Peyer's patch (tissue), 4 donors: ENCODE measurements at regions not wholly inside any gene's neighbourhood (a gene's known extent, or its start where the extent isn't known, plus 50 kb on each side); places are given as distances from the start of the nearest gene placed in this dataset.

Experiments used
- DNase-seq, 3 donors: peaks; one replicate each; pipeline ENCODE4 v3.0.0-alpha.2; 2017 to 2019
- H3K27ac ChIP-seq, 4 donors: fragments of 200-600 bp; sonication (generic); one replicate each; pipeline ENCODE4 v1.5.1; 2016 to 2019
- H3K27me3 ChIP-seq, 2 donors: fragments of 200-600 bp; sonication (generic); one replicate each; pipeline ENCODE4 v1.5.1; 2019
- H3K36me3 ChIP-seq, 3 donors: fragments of 200-600 bp; sonication (generic); one replicate each; pipeline ENCODE4 v1.5.1; 2016 to 2019
- H3K4me1 ChIP-seq, 4 donors: fragments of 200-600 bp; sonication (generic); one replicate each; pipeline ENCODE4 v1.5.1; 2016 to 2019
- H3K4me3 ChIP-seq, 4 donors: fragments of 200-600 bp; sonication (generic); 1 replicate in 3 of 4; 2 replicates in 1 of 4; pipeline ENCODE4 v1.5.1; 2016 to 2019; ENCODE audit warnings: mild to moderate bottlenecking in 1 of 4
- H3K9me3 ChIP-seq, 4 donors: fragments of 200-600 bp; sonication (generic); one replicate each; pipeline ENCODE4 v1.5.1; 2016 to 2019; ENCODE audit warnings: mild to moderate bottlenecking in 1 of 4
- POLR2A ChIP-seq, 2 donors: fragments of 450-650 bp; IDR thresholded peaks; one replicate each; pipeline ENCODE4 v1.5.1; 2017; ENCODE audit warnings: antibody characterized with exemption in 2 of 2, mild to moderate bottlenecking in 2 of 2, moderate library complexity in 2 of 2
- TF ChIP-seq, protein P1 (sequence below), 6 experiments: fragments of 450-650 bp in 4 of 6; fragments of 200-600 bp in 2 of 6; sonication (generic) in 1 of 6; IDR thresholded peaks; one replicate each; pipeline ENCODE4 v1.5.1; 2017 to 2019; ENCODE audit warnings: antibody characterized with exemption in 6 of 6, mild to moderate bottlenecking in 3 of 6, moderate library complexity in 1 of 6

DNA sequence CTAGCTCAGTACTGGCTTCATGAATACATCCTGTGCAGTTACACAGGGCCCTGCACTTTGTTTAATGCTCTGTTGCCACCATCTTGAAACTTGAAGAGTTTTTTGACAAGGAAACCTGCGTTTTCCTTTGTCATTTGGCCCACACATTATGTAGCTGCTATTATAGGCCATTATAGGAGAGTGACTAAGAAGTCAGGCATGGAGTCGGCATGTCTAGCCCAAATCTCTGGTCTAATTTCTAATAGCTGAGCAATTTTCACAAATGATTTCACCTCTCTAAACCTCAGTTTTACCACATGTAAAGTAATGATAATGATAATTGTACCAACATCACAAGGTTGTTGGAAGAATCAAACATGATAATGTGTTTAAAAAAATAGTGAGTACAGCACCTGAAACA, 67.1 kb upstream of the MYLIP start:
- no peak for DNase-seq
- Histone ChIP-seq H3K27ac (no peak overlapping the region), H3K4me1 (no peaks in the 10 kb centered on the region), H3K4me3 (no peak overlapping the region), H3K9me3 (no peaks in the 10 kb centered on the region), H3K36me3 (no peaks in the 10 kb centered on the region), H3K27me3 (no peaks in the 10 kb centered on the region)
- TF ChIP-seq POLR2A (IDR thresholded peaks at IDR 0.05), result no peak
- TF ChIP-seq, protein P1, sequence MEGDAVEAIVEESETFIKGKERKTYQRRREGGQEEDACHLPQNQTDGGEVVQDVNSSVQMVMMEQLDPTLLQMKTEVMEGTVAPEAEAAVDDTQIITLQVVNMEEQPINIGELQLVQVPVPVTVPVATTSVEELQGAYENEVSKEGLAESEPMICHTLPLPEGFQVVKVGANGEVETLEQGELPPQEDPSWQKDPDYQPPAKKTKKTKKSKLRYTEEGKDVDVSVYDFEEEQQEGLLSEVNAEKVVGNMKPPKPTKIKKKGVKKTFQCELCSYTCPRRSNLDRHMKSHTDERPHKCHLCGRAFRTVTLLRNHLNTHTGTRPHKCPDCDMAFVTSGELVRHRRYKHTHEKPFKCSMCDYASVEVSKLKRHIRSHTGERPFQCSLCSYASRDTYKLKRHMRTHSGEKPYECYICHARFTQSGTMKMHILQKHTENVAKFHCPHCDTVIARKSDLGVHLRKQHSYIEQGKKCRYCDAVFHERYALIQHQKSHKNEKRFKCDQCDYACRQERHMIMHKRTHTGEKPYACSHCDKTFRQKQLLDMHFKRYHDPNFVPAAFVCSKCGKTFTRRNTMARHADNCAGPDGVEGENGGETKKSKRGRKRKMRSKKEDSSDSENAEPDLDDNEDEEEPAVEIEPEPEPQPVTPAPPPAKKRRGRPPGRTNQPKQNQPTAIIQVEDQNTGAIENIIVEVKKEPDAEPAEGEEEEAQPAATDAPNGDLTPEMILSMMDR (IDR thresholded peaks at IDR 0.05), result no peak

DNA sequence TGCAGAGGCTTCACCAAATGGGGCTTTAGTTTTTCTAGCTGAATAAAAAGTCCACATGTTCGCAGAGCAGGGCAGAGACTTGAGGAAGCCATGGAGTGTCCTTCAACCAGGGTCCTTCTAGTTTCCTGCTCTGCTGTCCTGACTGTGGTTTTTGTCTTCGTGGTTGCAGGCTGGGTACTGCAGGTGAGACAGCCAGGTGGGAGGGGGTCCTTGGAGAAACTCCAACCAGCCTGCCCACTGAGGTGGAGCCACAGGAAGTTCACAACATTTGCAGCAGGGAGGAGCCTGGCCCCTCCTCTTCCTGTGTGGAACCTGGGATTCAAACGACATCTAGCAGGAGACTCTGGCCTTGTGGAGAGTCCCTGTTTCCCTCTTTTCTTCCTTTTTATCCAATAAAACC, 68.8 kb upstream of the MYLIP start:
- H3K4me1 ChIP-seq, result no peaks in the 10 kb centered on the region
- no peaks in the 10 kb centered on the region for H3K9me3 ChIP-seq
- no peak overlapping the region for H3K4me3 ChIP-seq
- H3K27me3 ChIP-seq, result no peaks in the 10 kb centered on the region
- TF ChIP-seq POLR2A (IDR thresholded peaks at IDR 0.05), result no peak
- TF ChIP-seq, protein P1 (IDR thresholded peaks at IDR 0.05), result no peak
- no peak overlapping the region for H3K27ac ChIP-seq
- H3K36me3 ChIP-seq, result no peaks in the 10 kb centered on the region
- DNase-seq, result no peak

DNA sequence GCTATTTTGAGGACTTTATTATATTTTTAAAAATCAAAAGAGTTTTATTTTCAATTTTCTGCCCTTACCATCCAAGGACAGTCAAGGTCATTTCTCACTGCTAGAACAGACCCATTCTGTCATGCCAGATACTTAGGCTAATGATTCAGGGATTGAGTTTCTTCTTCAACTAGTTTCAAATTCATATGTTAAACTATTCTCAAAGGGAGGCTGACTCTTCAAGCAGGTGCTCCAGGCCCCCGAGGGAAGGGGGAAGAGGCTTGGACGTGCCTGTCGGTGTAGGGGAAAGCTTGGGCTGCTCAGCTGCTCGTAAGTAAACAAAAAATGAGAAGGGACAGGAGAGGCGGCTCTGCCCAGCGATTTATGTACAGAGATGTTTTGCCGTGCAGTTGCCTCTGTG, 69.4 kb upstream of the MYLIP start:
- Histone ChIP-seq H3K9me3 (no peaks in the 10 kb centered on the region), H3K36me3 (no peaks in the 10 kb centered on the region), H3K4me3 (no peak overlapping the region), H3K4me1 (no peaks in the 10 kb centered on the region), H3K27me3 (no peaks in the 10 kb centered on the region), H3K27ac (no peak overlapping the region)
- DNase-seq, result no peak
- TF ChIP-seq, protein P1 (IDR thresholded peaks at IDR 0.05), result no peak
- no peak for TF ChIP-seq POLR2A (IDR thresholded peaks at IDR 0.05)

- Histone ChIP-seq H3K27ac (no peak overlapping the region), H3K4me3 (no peak overlapping the region), H3K4me1 (no peaks in the 10 kb centered on the region), H3K27me3 (no peaks in the 10 kb centered on the region), H3K36me3 (no peaks in the 10 kb centered on the region), H3K9me3 (no peaks in the 10 kb centered on the region)
- no peak for DNase-seq
- no peak for TF ChIP-seq POLR2A (IDR thresholded peaks at IDR 0.05)
- TF ChIP-seq, protein P1 (IDR thresholded peaks at IDR 0.05), result no peak
Observed at GRCh38 chr6:16058929-16059345, 69.9 kb upstream of the MYLIP start.

DNA sequence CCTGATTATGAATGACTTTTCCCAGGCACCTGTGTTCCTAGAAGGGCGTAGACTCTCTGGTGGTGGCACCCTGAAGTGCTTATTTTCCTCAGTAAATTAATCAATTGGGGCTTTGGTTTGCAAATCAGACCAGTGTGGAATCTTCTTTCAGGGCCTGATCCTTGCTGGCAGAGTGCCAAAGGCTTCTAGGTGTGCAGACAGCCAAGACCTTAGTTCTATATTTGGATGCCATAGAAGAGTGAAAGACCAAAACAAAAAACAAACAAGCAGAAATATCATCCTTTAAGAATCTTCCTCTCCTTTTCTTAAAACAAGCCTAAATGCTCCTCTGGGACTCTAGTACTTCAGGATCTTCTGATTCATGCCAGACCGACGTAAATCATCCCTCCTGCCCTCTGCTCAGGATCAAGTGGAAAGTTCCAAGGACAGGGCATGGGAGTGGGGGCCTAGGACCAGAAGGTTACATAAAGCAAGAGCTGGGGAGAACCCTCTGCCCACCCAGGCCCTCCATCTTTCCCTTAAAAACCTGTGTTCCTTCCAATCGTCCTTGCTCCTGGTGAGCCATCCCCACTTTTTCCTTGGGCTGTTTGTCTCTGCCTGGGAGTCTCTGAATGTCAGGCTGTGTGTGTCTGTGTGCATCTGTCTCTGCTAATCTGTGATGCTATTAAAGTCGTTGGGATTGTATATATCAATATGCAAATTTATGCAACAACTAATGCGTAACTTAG, 70.5 kb upstream of the MYLIP start:
- no peak overlapping the region for H3K27ac ChIP-seq
- H3K4me3 ChIP-seq, result no peak overlapping the region
- no peaks in the 10 kb centered on the region for H3K9me3 ChIP-seq
- no peaks in the 10 kb centered on the region for H3K4me1 ChIP-seq
- TF ChIP-seq, protein P1 (IDR thresholded peaks at IDR 0.05), result no peak
- no peak for TF ChIP-seq POLR2A (IDR thresholded peaks at IDR 0.05)
- H3K36me3 ChIP-seq, result no peaks in the 10 kb centered on the region
- no peak for DNase-seq
- no peaks in the 10 kb centered on the region for H3K27me3 ChIP-seq

DNA sequence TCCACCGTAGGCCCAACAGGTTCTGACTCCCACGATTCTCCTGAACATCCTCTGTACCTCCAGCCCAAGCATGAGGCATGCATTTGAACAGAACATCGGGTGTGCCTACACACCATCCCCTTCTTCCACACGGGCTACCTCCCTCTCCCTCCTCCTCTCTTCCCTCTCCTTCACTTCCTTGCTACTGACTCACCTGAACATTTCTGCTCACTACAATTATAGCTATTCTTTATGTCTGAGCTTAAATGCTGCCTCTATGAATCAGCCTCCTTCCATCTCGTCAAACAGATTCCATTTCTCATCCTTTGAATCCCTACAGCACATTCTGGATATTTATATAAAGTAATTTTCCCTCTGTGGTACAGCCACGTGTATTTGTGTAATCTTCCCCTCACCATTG, 71.4 kb upstream of the MYLIP start:
- no peak for DNase-seq
- H3K9me3 ChIP-seq, result no peaks in the 10 kb centered on the region
- no peaks in the 10 kb centered on the region for H3K27me3 ChIP-seq
- no peak for TF ChIP-seq POLR2A (IDR thresholded peaks at IDR 0.05)
- TF ChIP-seq, protein P1 (IDR thresholded peaks at IDR 0.05), result no peak
- H3K27ac ChIP-seq, result no peak overlapping the region
- H3K36me3 ChIP-seq, result no peaks in the 10 kb centered on the region
- no peaks in the 10 kb centered on the region for H3K4me1 ChIP-seq
- no peak overlapping the region for H3K4me3 ChIP-seq
